IMR-90 (cell line): ENCODE measurements at regions not wholly inside any gene's neighbourhood (a gene's known extent, or its start where the extent isn't known, plus 50 kb on each side); places are given as distances from the start of the nearest gene placed in this dataset.

Experiments
- ATAC-seq: fragments of 200-7000 bp; cut with Tn5 transposase; 2 replicates; pipeline ENCODE4 v1.9.1; 2020; ENCODE audit warnings: low read depth, mild to moderate bottlenecking, moderate library complexity
- BruUV-seq: library from RNA; stranded (reverse); fragments of 400-500 nt; replicated peaks from 2 replicates; lab custom pipeline; 2021; lab: Mats Ljungman, UMichigan
- CTCF ChIA-PET: fragments of 300-600 bp; formaldehyde crosslinking; extraction: SDS; loops from one replicate; lab custom pipeline; 2021; ENCODE audit warnings: antibody characterized with exemption; lab: Yijun Ruan, JAX
- POLR2A ChIA-PET: fragments of 300-600 bp; sonication (Branson Sonifier 250); formaldehyde crosslinking; loops from one replicate; lab custom pipeline; 2022; ENCODE audit warnings: antibody characterized with exemption; ENCODE audit not compliant: unreplicated experiment; lab: Charles Lee
- DNase-seq: peaks from one replicate; pipeline ENCODE4 v3.0.0; 2013
- H2AFZ ChIP-seq: replicated peaks from 2 replicates; pipeline ENCODE3; 2013; ENCODE audit warnings: low read length, mild to moderate bottlenecking; ENCODE audit not compliant: poor library complexity
- H2AK5ac ChIP-seq: 2 replicates; pipeline ENCODE4 v1.6.1; 2013; ENCODE audit warnings: low read depth, low read length, inconsistent platforms
- H2AK9ac ChIP-seq: replicated peaks from 2 replicates; pipeline ENCODE3; 2013; ENCODE audit warnings: mild to moderate bottlenecking, low read depth, low read length, moderate library complexity; ENCODE audit not compliant: poor library complexity
- H2BK120ac ChIP-seq: 2 replicates; pipeline ENCODE4 v1.6.1; 2013; ENCODE audit warnings: low read depth, low read length, inconsistent platforms
- H2BK15ac ChIP-seq: 3 replicates; pipeline ENCODE4 v1.6.1; 2013; ENCODE audit warnings: low read depth, low read length, inconsistent platforms
- H2BK20ac ChIP-seq: 2 replicates; pipeline ENCODE4 v1.6.1; 2013; ENCODE audit warnings: low read depth, mild to moderate bottlenecking, inconsistent platforms, low read length, moderate library complexity
- H2BK5ac ChIP-seq: 2 replicates; pipeline ENCODE4 v1.6.1; 2013; ENCODE audit warnings: mild to moderate bottlenecking, low read depth, low read length, inconsistent platforms; ENCODE audit not compliant: poor library complexity, severe bottlenecking
- H3K14ac ChIP-seq: replicated peaks from 2 replicates; pipeline ENCODE4 v1.6.1; 2013; ENCODE audit warnings: low read depth, low read length, inconsistent platforms
- H3K18ac ChIP-seq: 2 replicates; pipeline ENCODE4 v1.6.1; 2013; ENCODE audit warnings: low read depth, low read length, control low read depth
- H3K23ac ChIP-seq: 2 replicates; pipeline ENCODE4 v1.6.1; 2013; ENCODE audit warnings: low read depth, low read length, inconsistent platforms
- H3K27ac ChIP-seq: 2 replicates; pipeline ENCODE4 v1.5.1; 2013; ENCODE audit warnings: mild to moderate bottlenecking, control low read depth, low read length; ENCODE audit not compliant: insufficient read depth
- H3K27me3 ChIP-seq: 2 replicates; pipeline ENCODE4 v1.6.1; 2013; ENCODE audit warnings: low read length; ENCODE audit not compliant: control insufficient read depth, insufficient read depth
- H3K36me3 ChIP-seq: 2 replicates; pipeline ENCODE4 v1.6.1; 2013; ENCODE audit warnings: low read length, mixed read lengths; ENCODE audit not compliant: control insufficient read depth, insufficient read depth
- H3K4ac ChIP-seq: 2 replicates; pipeline ENCODE4 v1.6.1; 2013; ENCODE audit warnings: low read depth, low read length, inconsistent platforms
- H3K4me1 ChIP-seq: 2 replicates; pipeline ENCODE4 v1.6.1; 2013; ENCODE audit warnings: low read length, mixed read lengths; ENCODE audit not compliant: control insufficient read depth, insufficient read depth
- H3K4me2 ChIP-seq: 2 replicates; pipeline ENCODE4 v1.6.1; 2013; ENCODE audit warnings: low read depth, mild to moderate bottlenecking, control low read depth, low read length, moderate library complexity
- H3K4me3 ChIP-seq: 2 replicates; pipeline ENCODE4 v1.5.1; 2013; ENCODE audit warnings: low read depth, mild to moderate bottlenecking, control low read depth, low read length, moderate library complexity; ENCODE audit not compliant: insufficient read depth
- H3K56ac ChIP-seq: 2 replicates; pipeline ENCODE4 v1.6.1; 2013; ENCODE audit warnings: low read length, inconsistent platforms; ENCODE audit not compliant: insufficient read depth; ENCODE audit errors: extremely low read depth
- H3K79me1 ChIP-seq, 2 experiments: 2 replicates each; pipeline ENCODE4 v1.6.1; 2013; ENCODE audit warnings: low read length in 2 of 2, inconsistent platforms in 1 of 2, low read depth in 1 of 2
- H3K9ac ChIP-seq: 2 replicates; pipeline ENCODE4 v1.6.1; 2013; ENCODE audit warnings: low read depth, low read length, control low read depth
- H3K9me1 ChIP-seq: 2 replicates; pipeline ENCODE4 v1.6.1; 2013; ENCODE audit warnings: low read length, inconsistent platforms; ENCODE audit not compliant: insufficient read depth
- H3K9me3 ChIP-seq: 2 replicates; pipeline ENCODE4 v1.6.1; 2013; ENCODE audit warnings: low read length; ENCODE audit not compliant: control insufficient read depth, insufficient read depth
- H4K20me1 ChIP-seq: 2 replicates; pipeline ENCODE4 v1.6.1; 2013; ENCODE audit warnings: low read length, inconsistent platforms; ENCODE audit not compliant: insufficient read depth
- H4K5ac ChIP-seq: 2 replicates; pipeline ENCODE4 v1.6.1; 2013; ENCODE audit warnings: mild to moderate bottlenecking, low read depth, low read length, control low read depth
- H4K8ac ChIP-seq, 2 experiments: 2 replicates each; pipeline ENCODE4 v1.6.1; 2013; ENCODE audit warnings: low read depth in 2 of 2, low read length in 2 of 2, control low read depth in 1 of 2, inconsistent platforms in 1 of 2
- H4K91ac ChIP-seq: 2 replicates; pipeline ENCODE4 v1.6.1; 2013; ENCODE audit warnings: low read depth, low read length, inconsistent platforms; ENCODE audit not compliant: insufficient read depth
- BHLHE40 ChIP-seq: fragments of 150-350 bp; IDR thresholded peaks from 2 replicates; pipeline ENCODE4 v1.6.1; 2016; ENCODE audit warnings: mild to moderate bottlenecking, low read depth, low read length
- FOS ChIP-seq: fragments of 150-350 bp; IDR thresholded peaks from 2 replicates; pipeline ENCODE4 v1.6.1; 2016; ENCODE audit warnings: low read depth, low read length
- MAFK ChIP-seq: IDR thresholded peaks from 2 replicates; pipeline ENCODE4 v1.6.1; 2012; ENCODE audit warnings: low read depth, low read length, improper control_type of control experiment
- MAZ ChIP-seq: IDR thresholded peaks from 2 replicates; pipeline ENCODE4 v1.6.1; 2012; ENCODE audit warnings: low read depth, mild to moderate bottlenecking, low read length, improper control_type of control experiment, moderate library complexity, borderline replicate concordance
- NFE2L2 ChIP-seq: fragments of 150-350 bp; IDR thresholded peaks from 2 replicates; pipeline ENCODE4 v1.6.1; 2016; ENCODE audit warnings: low read depth, mild to moderate bottlenecking, low read length
- POLR2A ChIP-seq: IDR thresholded peaks from 2 replicates; pipeline ENCODE4 v1.6.1; 2012; ENCODE audit warnings: mild to moderate bottlenecking, low read depth, low read length
- SMC3 ChIP-seq: fragments of 150-350 bp; IDR thresholded peaks from 2 replicates; pipeline ENCODE4 v1.6.1; 2016; ENCODE audit warnings: low read depth, mild to moderate bottlenecking, antibody characterized with exemption, low read length, moderate library complexity
- WGBS, 2 experiments: methylation state at CpG; one replicate each; pipeline versions ENCODE4 v1.1.5 to v1.1.7; 2013; ENCODE audit warnings: missing lambda C conversion rate in 2 of 2; ENCODE audit not compliant: insufficient read length in 1 of 2; ENCODE audit errors: extremely low coverage in 2 of 2; 5-methylcytosine and 5-hydroxymethylcytosine counted together
- dilution Hi-C: fragments of 300-500 bp; cut with HindIII; formaldehyde crosslinking; loops from one replicate; pipeline ENCODE4 v1.14.3; 2018; ENCODE audit warnings: low sequenced_read_pairs; ENCODE audit not compliant: unreplicated experiment
- in situ Hi-C: fragments of 300-500 bp; cut with MboI; formaldehyde crosslinking; loops from 3 replicates; pipeline ENCODE4 v1.14.3; 2019; ENCODE audit warnings: low sequenced_read_pairs, inconsistent platforms, mixed read lengths
- intact Hi-C: fragments of 100-400 bp; cut with micrococcal nuclease; formaldehyde crosslinking; loops from 2 replicates; pipeline ENCODE4 v1.10.0; 2022

DNA sequence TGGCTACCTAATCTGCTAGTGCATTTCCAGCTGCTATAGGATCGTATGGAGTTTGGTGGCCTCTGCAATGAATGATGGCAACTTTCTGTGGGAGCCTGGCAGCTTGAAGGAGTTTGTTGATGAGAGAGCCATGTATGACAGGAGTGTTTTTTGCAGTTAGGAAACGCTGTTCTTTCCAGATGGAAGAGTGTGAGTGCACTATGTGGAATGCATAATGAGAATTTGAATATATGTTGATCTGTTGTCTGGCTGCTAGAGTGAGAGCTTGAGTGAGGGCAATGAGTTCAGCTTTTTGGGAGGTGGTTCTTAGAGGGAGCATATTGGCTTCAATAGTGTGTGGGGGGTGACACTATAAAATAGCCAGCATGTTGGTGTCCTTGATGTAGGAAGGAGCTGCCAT is 51.0 kb upstream of the APOBEC4 start:
- dilution Hi-C loops (no loop called here), in situ Hi-C loops (no loop called here), intact Hi-C loops (no loop called here)
- no peak overlapping the region for H3K4ac ChIP-seq
- H2BK15ac ChIP-seq: no peak overlapping the region
- H3K9me1 ChIP-seq: peaks cover 16% of the 10 kb centered on the region
- no peak overlapping the region for H3K56ac ChIP-seq
- no peaks in the 10 kb centered on the region for H3K27me3 ChIP-seq
- no peaks in the 10 kb centered on the region for H4K20me1 ChIP-seq
- no peak overlapping the region for H3K9ac ChIP-seq
- no peak overlapping the region for H2AFZ ChIP-seq
- H2BK20ac ChIP-seq: no peak overlapping the region
- DNase-seq (no peak), ATAC-seq (no peak)
- H4K91ac ChIP-seq: no peak overlapping the region
- no peak overlapping the region for H3K23ac ChIP-seq
- no peaks in the 10 kb centered on the region for H3K36me3 ChIP-seq
- no peaks in the 10 kb centered on the region for H3K9me3 ChIP-seq
- no peak overlapping the region for H2BK5ac ChIP-seq
- CTCF ChIA-PET: interaction anchor here (1.0 kb wide), 1 partner anchor 19 kb away, joined by 3 read pairs; no protein-coding TSS in a partner anchor
- H2BK120ac ChIP-seq: no peak overlapping the region
- peaks cover 3% of the 10 kb centered on the region; the same call in 1 of the 2 replicates for H3K4me1 ChIP-seq
- no peak overlapping the region for H3K4me3 ChIP-seq
- no peak overlapping the region for H2AK5ac ChIP-seq
- no peak overlapping the region for H4K8ac ChIP-seq
- no peak overlapping the region for H3K4me2 ChIP-seq
- no peak overlapping the region for H3K18ac ChIP-seq
- no peak overlapping the region for H2AK9ac ChIP-seq
- POLR2A ChIA-PET: no interaction called here
- TF ChIP-seq FOS (no peak), NFE2L2 (no peak), BHLHE40 (no peak), POLR2A (no peak), SMC3 (no peak), MAFK (no peak), MAZ (no peak)
- 57% methylated on average over 2 of the region's 2 CpGs; no CpG with 5 or more reads in 1 of the 2 experiments for WGBS, 2 experiments
- H3K79me1 ChIP-seq: 0 out of 4 replicates have a peak, but pooled peaks cover 0 to 5% of the 10 kb centered on the region in 2 experiments
- no peak overlapping the region for H3K27ac ChIP-seq
- no peak overlapping the region for H3K14ac ChIP-seq
- H4K5ac ChIP-seq: no peak overlapping the region
- no TSS peak for BruUV-seq
